ENCODE measurements at regions not wholly inside any gene's neighbourhood (a gene's known extent, or its start where the extent isn't known, plus 50 kb on each side); places are given as distances from the start of the nearest gene placed in this dataset.

- TF ChIP-seq POLR2A (IDR thresholded peaks at IDR 0.05; ENCODE audit: low read depth, low read length) (no peak), POLR2AphosphoS5 (IDR thresholded peaks at IDR 0.05; ENCODE audit: low read depth, low read length) (no peak)
Observed at GRCh38 chr13:72150502-72150901, 283.5 kb upstream of the DACH1 start.
